GM23338 (cell line): ENCODE measurements at regions not wholly inside any gene's neighbourhood (a gene's known extent, or its start where the extent isn't known, plus 50 kb on each side); places are given as distances from the start of the nearest gene placed in this dataset.

ENCODE experiments used
- CREB1 ChIP-seq: fragments of 250-450 bp; sonication (Bioruptor Pico); IDR thresholded peaks from 2 replicates; pipeline ENCODE4 v1.5.0; 2020; ENCODE audit warnings: low read depth, mild to moderate bottlenecking, moderate library complexity
- CTCF ChIP-seq, 2 experiments: fragments of 200-600 bp in 1 of 2; sonication (generic) in 1 of 2; conservative IDR thresholded peaks; 2 replicates each; pipeline versions ENCODE4 v1.5.1 to v1.6.1; 2016 to 2017; ENCODE audit warnings: antibody characterized with exemption in 2 of 2, low read depth in 2 of 2, mild to moderate bottlenecking in 2 of 2, moderate library complexity in 1 of 2
- EZH2 ChIP-seq: fragments of 200-600 bp; sonication (generic); IDR thresholded peaks from one replicate; pipeline ENCODE4 v1.8.0; 2017; ENCODE audit warnings: antibody characterized with exemption, mild to moderate bottlenecking, low read depth; ENCODE audit not compliant: unreplicated experiment
- EZH2phosphoT487 ChIP-seq: fragments of 200-600 bp; sonication (generic); IDR thresholded peaks from one replicate; pipeline ENCODE4 v1.8.1; 2018; ENCODE audit warnings: antibody characterized with exemption; ENCODE audit not compliant: unreplicated experiment
- NANOG ChIP-seq: IDR thresholded peaks from 2 replicates; pipeline ENCODE4 v1.6.1; 2016; ENCODE audit warnings: antibody characterized with exemption, borderline replicate concordance
- POLR2AphosphoS5 ChIP-seq: IDR thresholded peaks from 2 replicates; pipeline ENCODE4 v1.6.1; 2016; ENCODE audit warnings: antibody characterized with exemption, low read depth
- ZNF331 ChIP-seq: fragments of 250-450 bp; sonication (Bioruptor Pico); IDR thresholded peaks from 2 replicates; pipeline ENCODE4 v1.5.0; 2020; ENCODE audit warnings: low read depth, mild to moderate bottlenecking, moderate library complexity

GRCh38 chrX:15926622-15927021 is 72.0 kb upstream of the AP1S2 start:
- no peak for TF ChIP-seq POLR2AphosphoS5
- no peak for TF ChIP-seq CTCF (conservative IDR thresholded peaks at IDR 0.05; ENCODE audit: low read depth in 2 of 2)
- TF ChIP-seq EZH2phosphoT487, result no peak
- TF ChIP-seq CREB1 (CRISPR knock-in tag), result no peak
- no peak for TF ChIP-seq EZH2
- TF ChIP-seq NANOG, result no peak
- TF ChIP-seq ZNF331, result no peak
